Parathyroid adenoma (tissue), 2 donors: ENCODE measurements at regions not wholly inside any gene's neighbourhood (a gene's known extent, or its start where the extent isn't known, plus 50 kb on each side); places are given as distances from the start of the nearest gene placed in this dataset.

Experiments used
- H2AFZ ChIP-seq: fragments of 300-600 bp; sonication (generic); one replicate; pipeline ENCODE4 v1.7.0; 2017; ENCODE audit warnings: antibody characterized with exemption, mild to moderate bottlenecking
- H3K27ac ChIP-seq: fragments of 300-600 bp; sonication (generic); one replicate; pipeline ENCODE4 v1.7.0; 2017
- H3K27me3 ChIP-seq: fragments of 300-600 bp; sonication (generic); one replicate; pipeline ENCODE4 v1.7.0; 2017; ENCODE audit warnings: low read length; ENCODE audit not compliant: control insufficient read depth, insufficient read depth
- H3K36me3 ChIP-seq: fragments of 300-600 bp; sonication (generic); one replicate; pipeline ENCODE4 v1.7.0; 2017; ENCODE audit warnings: low read length; ENCODE audit not compliant: control insufficient read depth, insufficient read depth
- H3K4me1 ChIP-seq: fragments of 300-600 bp; sonication (generic); one replicate; pipeline ENCODE4 v1.7.0; 2017; ENCODE audit warnings: control low read depth
- H3K4me2 ChIP-seq: fragments of 300-600 bp; sonication (generic); one replicate; pipeline ENCODE4 v1.7.0; 2017; ENCODE audit warnings: low read length
- H3K4me3 ChIP-seq: fragments of 300-600 bp; sonication (generic); one replicate; pipeline ENCODE4 v1.7.0; 2017; ENCODE audit warnings: low read depth, low read length
- H3K79me2 ChIP-seq: fragments of 300-600 bp; sonication (generic); one replicate; pipeline ENCODE4 v1.7.0; 2017; ENCODE audit warnings: control low read depth
- H3K9ac ChIP-seq: fragments of 300-600 bp; sonication (generic); one replicate; pipeline ENCODE4 v1.7.0; 2017; ENCODE audit warnings: mild to moderate bottlenecking
- H3K9me3 ChIP-seq: fragments of 300-600 bp; sonication (generic); one replicate; pipeline ENCODE4 v1.7.0; 2017; ENCODE audit warnings: low read length; ENCODE audit not compliant: control insufficient read depth
- CTCF ChIP-seq: fragments of 300-600 bp; sonication (generic); IDR thresholded peaks from one replicate; pipeline ENCODE4 v1.7.0; 2017; ENCODE audit warnings: antibody characterized with exemption, mild to moderate bottlenecking
- donor health status: primary hyperparathyroidism.

- TF ChIP-seq CTCF: no peak
- Histone ChIP-seq H3K4me1 (no peaks in the 10 kb centered on the region), H3K27me3 (no peaks in the 10 kb centered on the region)
Observed at GRCh38 chr20:52342913-52343312, 151.3 kb upstream of the ZFP64 start.

GRCh38 chr20:52340036-52340634 is 148.6 kb upstream of the ZFP64 start:
- H3K4me2 ChIP-seq: no peak overlapping the region
- TF ChIP-seq CTCF: no peak
- H3K36me3 ChIP-seq: no peaks in the 10 kb centered on the region
- no peak overlapping the region for H3K9ac ChIP-seq
- H3K9me3 ChIP-seq: no peaks in the 10 kb centered on the region
- no peaks in the 10 kb centered on the region for H3K79me2 ChIP-seq
- H3K4me1 ChIP-seq: no peaks in the 10 kb centered on the region
- no peak overlapping the region for H2AFZ ChIP-seq
- H3K27ac ChIP-seq: no peak overlapping the region
- no peaks in the 10 kb centered on the region for H3K27me3 ChIP-seq
- no peak overlapping the region for H3K4me3 ChIP-seq

More at GRCh38 chr20:52342913-52343312, 151.3 kb upstream of the ZFP64 start:
- Histone ChIP-seq H2AFZ (no peak overlapping the region), H3K9ac (no peak overlapping the region), H3K36me3 (no peaks in the 10 kb centered on the region), H3K4me2 (no peak overlapping the region), H3K9me3 (no peaks in the 10 kb centered on the region), H3K27ac (no peak overlapping the region), H3K79me2 (no peaks in the 10 kb centered on the region), H3K4me3 (no peak overlapping the region)

GRCh38 chr20:52332649-52333250 is 141.2 kb upstream of the ZFP64 start:
- Histone ChIP-seq H3K4me2 (no peak overlapping the region), H3K4me3 (no peak overlapping the region), H3K27me3 (no peaks in the 10 kb centered on the region), H3K36me3 (no peaks in the 10 kb centered on the region), H3K79me2 (no peaks in the 10 kb centered on the region), H3K9ac (no peak overlapping the region), H2AFZ (no peak overlapping the region), H3K4me1 (no peaks in the 10 kb centered on the region), H3K9me3 (no peaks in the 10 kb centered on the region), H3K27ac (no peak overlapping the region)
- TF ChIP-seq CTCF: no peak

- Histone ChIP-seq H3K9ac (no peak overlapping the region), H3K4me2 (no peak overlapping the region), H3K27ac (no peak overlapping the region), H3K4me3 (no peak overlapping the region), H3K9me3 (no peaks in the 10 kb centered on the region), H3K36me3 (no peaks in the 10 kb centered on the region), H3K27me3 (no peaks in the 10 kb centered on the region), H3K4me1 (no peaks in the 10 kb centered on the region), H3K79me2 (no peaks in the 10 kb centered on the region), H2AFZ (no peak overlapping the region)
- no peak for TF ChIP-seq CTCF
Observed at GRCh38 chr20:52332230-52332629, 140.7 kb upstream of the ZFP64 start.

GRCh38 chr20:52331655-52332054 is 140.1 kb upstream of the ZFP64 start:
- TF ChIP-seq CTCF: no peak
- Histone ChIP-seq H3K4me2 (no peak overlapping the region), H3K4me1 (no peaks in the 10 kb centered on the region), H3K27me3 (no peaks in the 10 kb centered on the region), H3K9me3 (no peaks in the 10 kb centered on the region), H3K9ac (no peak overlapping the region), H3K79me2 (no peaks in the 10 kb centered on the region), H3K4me3 (no peak overlapping the region), H3K36me3 (no peaks in the 10 kb centered on the region), H3K27ac (no peak overlapping the region), H2AFZ (no peak overlapping the region)
